SK-N-SH treated with all-trans-retinoic acid at 6 μM for 48 hours (cell line): ENCODE measurements at regions not wholly inside any gene's neighbourhood (a gene's known extent, or its start where the extent isn't known, plus 50 kb on each side); places are given as distances from the start of the nearest gene placed in this dataset.
"Not testable (repeated sequence)": the region's sequence is repeated elsewhere in the genome, so short reads cannot be mapped to it uniquely, and the experiment has no call there.

Experiments
- ATAC-seq: fragments of 200-7000 bp; cut with Tn5 transposase; 3 replicates; pipeline ENCODE4 v1.9.1; 2020; ENCODE audit warnings: mild to moderate bottlenecking, moderate library complexity
- ARNTL ChIP-seq: fragments of 450-650 bp; formaldehyde crosslinking; IDR thresholded peaks from 2 replicates; pipeline ENCODE4 v1.5.0; 2020; ENCODE audit warnings: low read depth, mild to moderate bottlenecking, moderate library complexity, borderline replicate concordance
- BACH2 ChIP-seq: fragments of 250-450 bp; sonication (Bioruptor Pico); IDR thresholded peaks from 2 replicates; pipeline ENCODE4 v1.9.0; 2021; ENCODE audit warnings: mild to moderate bottlenecking, borderline replicate concordance
- CREB5 ChIP-seq: fragments of 250-450 bp; sonication (Bioruptor Pico); IDR thresholded peaks from 2 replicates; pipeline ENCODE4 v1.5.1; 2020; ENCODE audit warnings: low read depth, mild to moderate bottlenecking, moderate library complexity
- GLIS3 ChIP-seq: fragments of 250-450 bp; sonication (Bioruptor Pico); IDR thresholded peaks from 2 replicates; pipeline ENCODE4 v1.5.0; 2020; ENCODE audit warnings: mild to moderate bottlenecking, moderate library complexity
- ISL1 ChIP-seq: fragments of 250-450 bp; sonication (Bioruptor Pico); IDR thresholded peaks from 2 replicates; pipeline ENCODE4 v2.1.2; 2022; ENCODE audit warnings: mild to moderate bottlenecking, moderate library complexity
- PATZ1 ChIP-seq: fragments of 250-450 bp; sonication (Bioruptor Pico); IDR thresholded peaks from 2 replicates; pipeline ENCODE4 v1.8.0; 2020; ENCODE audit warnings: mild to moderate bottlenecking, moderate library complexity, borderline replicate concordance
- PPARA ChIP-seq: fragments of 250-450 bp; sonication (Bioruptor Pico); IDR thresholded peaks from 2 replicates; pipeline ENCODE4 v1.5.0; 2020; ENCODE audit warnings: mild to moderate bottlenecking, borderline replicate concordance
- RARB ChIP-seq: fragments of 250-450 bp; sonication (Bioruptor Pico); IDR thresholded peaks from 2 replicates; pipeline ENCODE4 v1.8.0; 2021; ENCODE audit warnings: mild to moderate bottlenecking, moderate library complexity
- SNAI2 ChIP-seq: fragments of 250-450 bp; sonication (Bioruptor Pico); IDR thresholded peaks from 2 replicates; pipeline ENCODE4 v1.5.0; 2020; ENCODE audit warnings: mild to moderate bottlenecking, moderate library complexity
- TCF4 ChIP-seq: fragments of 250-450 bp; sonication (Bioruptor Pico); IDR thresholded peaks from 2 replicates; pipeline ENCODE4 v1.8.0; 2021; ENCODE audit warnings: mild to moderate bottlenecking, moderate library complexity, borderline replicate concordance
- TOX ChIP-seq: fragments of 250-450 bp; sonication (Bioruptor Pico); IDR thresholded peaks from 2 replicates; pipeline ENCODE4 v1.8.0; 2021; ENCODE audit warnings: mild to moderate bottlenecking, moderate library complexity, borderline replicate concordance
- TSHZ2 ChIP-seq: fragments of 250-450 bp; sonication (Bioruptor Pico); IDR thresholded peaks from 2 replicates; pipeline ENCODE4 v1.5.0; 2020; ENCODE audit warnings: mild to moderate bottlenecking, moderate library complexity
- ZC3H10 ChIP-seq: fragments of 250-450 bp; sonication (Bioruptor Pico); IDR thresholded peaks from 2 replicates; pipeline ENCODE4 v1.5.1; 2021; ENCODE audit warnings: mild to moderate bottlenecking, moderate library complexity
- ZFP3 ChIP-seq: fragments of 250-450 bp; sonication (Bioruptor Pico); IDR thresholded peaks from 2 replicates; pipeline ENCODE4 v1.5.0; 2020; ENCODE audit warnings: mild to moderate bottlenecking, moderate library complexity
- ZFP30 ChIP-seq: fragments of 450-650 bp; formaldehyde crosslinking; IDR thresholded peaks from 2 replicates; pipeline ENCODE4 v1.5.0; 2022; ENCODE audit warnings: mild to moderate bottlenecking, moderate library complexity
- ZNF565 ChIP-seq: fragments of 450-650 bp; formaldehyde crosslinking; conservative IDR thresholded peaks from 2 replicates; pipeline ENCODE4 v1.5.0; 2020; ENCODE audit warnings: low read depth, mild to moderate bottlenecking, moderate library complexity
- ZNF8 ChIP-seq: fragments of 450-650 bp; formaldehyde crosslinking; IDR thresholded peaks from 2 replicates; pipeline ENCODE4 v1.5.0; 2020; ENCODE audit warnings: mild to moderate bottlenecking, moderate library complexity
- TF ChIP-seq, protein P1 (sequence below): fragments of 250-450 bp; sonication (Bioruptor Pico); IDR thresholded peaks from 2 replicates; pipeline ENCODE4 v1.5.1; 2021; ENCODE audit warnings: mild to moderate bottlenecking, moderate library complexity

- TF ChIP-seq, protein P1, sequence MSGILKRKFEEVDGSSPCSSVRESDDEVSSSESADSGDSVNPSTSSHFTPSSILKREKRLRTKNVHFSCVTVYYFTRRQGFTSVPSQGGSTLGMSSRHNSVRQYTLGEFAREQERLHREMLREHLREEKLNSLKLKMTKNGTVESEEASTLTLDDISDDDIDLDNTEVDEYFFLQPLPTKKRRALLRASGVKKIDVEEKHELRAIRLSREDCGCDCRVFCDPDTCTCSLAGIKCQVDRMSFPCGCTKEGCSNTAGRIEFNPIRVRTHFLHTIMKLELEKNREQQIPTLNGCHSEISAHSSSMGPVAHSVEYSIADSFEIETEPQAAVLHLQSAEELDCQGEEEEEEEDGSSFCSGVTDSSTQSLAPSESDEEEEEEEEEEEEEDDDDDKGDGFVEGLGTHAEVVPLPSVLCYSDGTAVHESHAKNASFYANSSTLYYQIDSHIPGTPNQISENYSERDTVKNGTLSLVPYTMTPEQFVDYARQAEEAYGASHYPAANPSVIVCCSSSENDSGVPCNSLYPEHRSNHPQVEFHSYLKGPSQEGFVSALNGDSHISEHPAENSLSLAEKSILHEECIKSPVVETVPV (CRISPR knock-in tag) = no peak
Observed at GRCh38 chr21:22020221-22020620, 1022.0 kb downstream of the NCAM2 start (continued).

DNA sequence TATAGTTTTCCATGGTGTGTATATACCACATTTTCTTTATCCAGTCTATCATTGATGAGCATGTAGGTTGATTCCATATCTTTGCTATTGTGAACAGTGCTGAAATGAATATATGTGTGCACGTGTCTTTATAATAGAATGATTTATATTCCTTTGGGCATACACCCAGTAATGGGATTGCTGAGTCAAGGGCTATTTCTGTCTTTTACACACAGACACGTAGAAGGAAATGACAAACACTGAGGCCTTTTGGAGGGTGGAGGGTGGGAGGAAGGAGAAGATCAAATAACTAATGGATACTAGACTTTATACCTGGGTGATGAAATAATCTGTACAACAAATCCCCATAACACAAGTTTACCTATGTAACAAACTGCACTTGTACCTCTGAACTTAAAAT is 1025.7 kb downstream of the NCAM2 start:
- ATAC-seq = not testable (repeated sequence)

- TF ChIP-seq ARNTL (CRISPR knock-in tag) = no peak
- no peak for TF ChIP-seq TSHZ2 (CRISPR knock-in tag)
- TF ChIP-seq ZNF8 (CRISPR knock-in tag) = no peak
- TF ChIP-seq CREB5 (CRISPR knock-in tag) = no peak
- TF ChIP-seq ZFP3 (CRISPR knock-in tag) = no peak
- TF ChIP-seq ISL1 (CRISPR knock-in tag) = no peak
- no peak for TF ChIP-seq SNAI2
- no peak for TF ChIP-seq RARB (CRISPR knock-in tag)
- no peak for TF ChIP-seq ZFP30
- no peak for TF ChIP-seq ZNF565 (CRISPR knock-in tag)
- no peak for TF ChIP-seq GLIS3 (CRISPR knock-in tag)
- ATAC-seq = no peak
Observed at GRCh38 chr21:22044431-22044830, 1046.2 kb downstream of the NCAM2 start.

GRCh38 chr21:22046576-22046975 is 1048.4 kb downstream of the NCAM2 start:
- TF ChIP-seq ZFP3 (CRISPR knock-in tag) (no peak), ARNTL (CRISPR knock-in tag) (no peak), ISL1 (CRISPR knock-in tag) (no peak), TSHZ2 (CRISPR knock-in tag) (no peak), TOX (no peak), PPARA (CRISPR knock-in tag) (no peak), TCF4 (CRISPR knock-in tag) (no peak), ZC3H10 (no peak), BACH2 (CRISPR knock-in tag) (no peak), ZFP30 (no peak), ZNF565 (CRISPR knock-in tag) (no peak), CREB5 (CRISPR knock-in tag) (no peak)
- no peak for ATAC-seq

DNA sequence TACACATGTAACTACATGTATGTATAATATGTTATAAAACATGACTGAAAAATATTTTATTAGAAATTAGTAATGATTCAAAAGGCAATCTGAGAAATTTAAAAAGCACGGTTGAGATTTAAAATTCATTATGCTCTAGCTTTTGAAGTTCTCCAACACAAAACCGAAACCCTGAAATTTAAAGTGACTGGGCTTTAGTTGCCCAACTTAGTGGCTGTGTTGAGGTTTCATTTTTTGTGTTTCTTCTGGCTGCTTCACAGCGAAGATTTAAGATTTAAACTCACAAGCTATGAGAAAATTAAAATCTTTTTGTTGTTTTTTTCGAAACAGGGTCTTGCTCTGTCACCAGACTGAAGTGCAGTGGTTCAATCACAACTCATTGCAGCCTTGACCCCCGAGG is 1058.7 kb downstream of the NCAM2 start:
- TF ChIP-seq CREB5 (CRISPR knock-in tag) (no peak), PATZ1 (no peak), ARNTL (CRISPR knock-in tag) (no peak), RARB (CRISPR knock-in tag) (no peak)
- no peak for ATAC-seq
